Kasumi-1 (cell line): ENCODE measurements at regions not wholly inside any gene's neighbourhood (a gene's known extent, or its start where the extent isn't known, plus 50 kb on each side); places are given as distances from the start of the nearest gene placed in this dataset.
"Not testable (repeated sequence)": the region's sequence is repeated elsewhere in the genome, so short reads cannot be mapped to it uniquely, and the experiment has no call there.

Source experiments
- DNase-seq, 2 experiments: peaks; one replicate each; lab custom pipeline; 2025; lab: John Stamatoyannopoulos, UW

GRCh38 chr17:53490447-53490968, 332.2 kb upstream of the KIF2B start:
- no peak for DNase-seq

- no peak for DNase-seq
Observed at GRCh38 chr17:53483704-53484103, 339.0 kb upstream of the KIF2B start.

- DNase-seq: no peak
Observed at GRCh38 chr17:53475002-53475401, 347.7 kb upstream of the KIF2B start.

- no peak for DNase-seq
Observed at GRCh38 chr17:53472586-53472985, 350.1 kb upstream of the KIF2B start.

GRCh38 chr17:53471514-53471913, 351.2 kb upstream of the KIF2B start:
- no peak for DNase-seq

GRCh38 chr17:53470626-53471025, 352.1 kb upstream of the KIF2B start:
- DNase-seq: no peak

- no peak for DNase-seq
Observed at GRCh38 chr17:53466733-53467132, 356.0 kb upstream of the KIF2B start.

- not testable (repeated sequence) for DNase-seq
Observed at GRCh38 chr17:53464396-53464795, 358.3 kb upstream of the KIF2B start.

GRCh38 chr17:53463363-53463762, 359.4 kb upstream of the KIF2B start:
- no peak for DNase-seq

GRCh38 chr17:53462393-53462811, 360.3 kb upstream of the KIF2B start:
- DNase-seq: no peak

GRCh38 chr17:53455943-53456342, 366.8 kb upstream of the KIF2B start:
- DNase-seq: not testable (repeated sequence)

GRCh38 chr17:53454337-53454736, 368.4 kb upstream of the KIF2B start:
- DNase-seq: no peak

- DNase-seq: no peak
Observed at GRCh38 chr17:53449324-53449723, 373.4 kb upstream of the KIF2B start.

- DNase-seq: no peak
Observed at GRCh38 chr17:53428913-53429312, 393.8 kb upstream of the KIF2B start.

GRCh38 chr17:53426505-53426904, 396.2 kb upstream of the KIF2B start:
- DNase-seq: no peak

GRCh38 chr17:53420035-53420641, 402.6 kb upstream of the KIF2B start:
- no peak for DNase-seq

- no peak for DNase-seq
Observed at GRCh38 chr17:53409588-53409987, 413.1 kb upstream of the KIF2B start.

- DNase-seq: no peak
Observed at GRCh38 chr17:53406907-53407306, 415.8 kb upstream of the KIF2B start.

GRCh38 chr17:53391197-53391596, 431.5 kb upstream of the KIF2B start:
- DNase-seq: no peak

GRCh38 chr17:53390575-53390974, 432.2 kb upstream of the KIF2B start:
- no peak for DNase-seq

- no peak for DNase-seq
Observed at GRCh38 chr17:53387745-53388144, 435.0 kb upstream of the KIF2B start.

GRCh38 chr17:53353919-53354351, 468.8 kb upstream of the KIF2B start:
- DNase-seq: no peak

GRCh38 chr17:53344778-53345177, 477.9 kb upstream of the KIF2B start:
- DNase-seq: no peak

- no peak for DNase-seq
Observed at GRCh38 chr17:53336281-53336680, 486.4 kb upstream of the KIF2B start.
